ENCODE measurements at regions not wholly inside any gene's neighbourhood (a gene's known extent, or its start where the extent isn't known, plus 50 kb on each side); places are given as distances from the start of the nearest gene placed in this dataset.

DNA sequence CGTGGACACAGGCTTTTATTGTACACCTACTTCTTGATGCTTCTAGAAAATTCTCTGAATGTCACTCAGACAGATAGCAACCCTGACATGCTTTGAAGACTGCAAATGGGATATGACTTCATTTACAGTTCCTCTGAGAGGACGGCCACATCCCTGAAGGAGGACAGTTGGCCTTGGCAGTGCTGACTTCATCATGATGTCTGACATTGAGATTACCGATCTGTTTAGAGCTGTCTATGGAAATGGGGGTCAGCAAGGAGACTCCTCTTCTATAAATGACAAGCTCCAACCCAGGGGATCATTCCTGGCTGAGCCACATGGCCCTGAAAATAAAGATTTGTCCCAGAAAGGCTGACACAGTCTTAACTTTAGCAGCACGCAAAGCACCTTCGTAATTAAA lies 75.8 kb downstream of the NUDT12 start:
- TF ChIP-seq, protein P1, sequence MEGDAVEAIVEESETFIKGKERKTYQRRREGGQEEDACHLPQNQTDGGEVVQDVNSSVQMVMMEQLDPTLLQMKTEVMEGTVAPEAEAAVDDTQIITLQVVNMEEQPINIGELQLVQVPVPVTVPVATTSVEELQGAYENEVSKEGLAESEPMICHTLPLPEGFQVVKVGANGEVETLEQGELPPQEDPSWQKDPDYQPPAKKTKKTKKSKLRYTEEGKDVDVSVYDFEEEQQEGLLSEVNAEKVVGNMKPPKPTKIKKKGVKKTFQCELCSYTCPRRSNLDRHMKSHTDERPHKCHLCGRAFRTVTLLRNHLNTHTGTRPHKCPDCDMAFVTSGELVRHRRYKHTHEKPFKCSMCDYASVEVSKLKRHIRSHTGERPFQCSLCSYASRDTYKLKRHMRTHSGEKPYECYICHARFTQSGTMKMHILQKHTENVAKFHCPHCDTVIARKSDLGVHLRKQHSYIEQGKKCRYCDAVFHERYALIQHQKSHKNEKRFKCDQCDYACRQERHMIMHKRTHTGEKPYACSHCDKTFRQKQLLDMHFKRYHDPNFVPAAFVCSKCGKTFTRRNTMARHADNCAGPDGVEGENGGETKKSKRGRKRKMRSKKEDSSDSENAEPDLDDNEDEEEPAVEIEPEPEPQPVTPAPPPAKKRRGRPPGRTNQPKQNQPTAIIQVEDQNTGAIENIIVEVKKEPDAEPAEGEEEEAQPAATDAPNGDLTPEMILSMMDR (conservative IDR thresholded peaks at IDR 0.05) = no peak
- no peak overlapping the region for H3K27ac ChIP-seq

GRCh38 chr5:103480246-103480645 lies 82.3 kb downstream of the NUDT12 start:
- TF ChIP-seq, protein P1 (conservative IDR thresholded peaks at IDR 0.05) = no peak
- H3K27ac ChIP-seq = no peak overlapping the region

DNA sequence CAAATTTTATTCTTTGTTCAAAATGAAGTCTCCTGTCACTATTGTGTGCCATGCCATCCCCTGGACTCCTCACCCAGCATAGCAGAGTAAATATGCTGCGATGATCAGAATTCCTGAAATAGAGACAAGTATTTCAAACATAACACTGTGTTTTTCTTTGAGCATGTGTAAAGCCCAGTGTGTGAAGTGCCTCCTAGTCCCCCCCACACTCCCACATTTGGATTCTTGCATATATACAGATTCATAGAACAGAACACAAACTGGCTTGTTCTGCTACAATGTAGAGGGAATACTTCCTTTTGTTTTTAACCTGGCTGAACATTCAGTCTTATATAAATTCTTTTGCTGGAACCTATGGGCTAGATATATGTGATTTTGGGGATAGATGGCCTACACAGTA lies 84.9 kb downstream of the NUDT12 start:
- TF ChIP-seq, protein P1 (conservative IDR thresholded peaks at IDR 0.05) = no peak

GRCh38 chr5:103476811-103477210 lies 85.8 kb downstream of the NUDT12 start:
- TF ChIP-seq, protein P1 (conservative IDR thresholded peaks at IDR 0.05) = no peak
- no peak overlapping the region for H3K27ac ChIP-seq

More for the DNA sequence above, 84.9 kb downstream of the NUDT12 start:
- no peak overlapping the region for H3K27ac ChIP-seq

DNA sequence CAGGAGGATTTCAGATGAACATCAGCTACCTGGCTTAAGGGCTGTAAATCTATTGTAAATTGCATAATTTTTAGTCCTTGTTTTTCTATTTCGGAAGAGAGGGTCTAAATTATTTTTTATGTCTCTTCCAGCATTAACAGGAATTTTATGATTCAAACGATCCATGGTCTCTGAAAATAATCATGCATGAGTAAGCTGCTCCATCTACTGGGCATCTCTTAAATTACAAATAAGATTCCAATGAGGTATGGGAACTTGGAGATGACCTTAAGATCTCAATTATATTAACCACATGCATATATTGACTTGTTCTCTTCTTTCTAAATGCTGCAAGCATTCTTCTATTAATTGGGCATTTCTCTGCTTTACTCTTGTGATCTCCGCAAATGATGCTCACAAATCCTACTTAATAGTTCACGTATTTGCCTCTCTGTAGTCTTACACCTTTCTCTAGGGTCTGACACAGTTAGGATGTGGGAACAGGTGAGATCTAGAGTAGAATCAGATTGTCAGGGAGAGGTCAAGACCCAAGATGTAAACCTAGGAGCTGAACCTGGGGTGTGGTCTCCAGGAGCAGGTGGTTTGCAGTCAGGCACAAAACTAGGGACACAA lies 86.9 kb downstream of the NUDT12 start:
- TF ChIP-seq, protein P1 (conservative IDR thresholded peaks at IDR 0.05) = peak; percentile 75
- peak overlapping the region; percentile 7; the same call in 1 of the 2 replicates for H3K27ac ChIP-seq

DNA sequence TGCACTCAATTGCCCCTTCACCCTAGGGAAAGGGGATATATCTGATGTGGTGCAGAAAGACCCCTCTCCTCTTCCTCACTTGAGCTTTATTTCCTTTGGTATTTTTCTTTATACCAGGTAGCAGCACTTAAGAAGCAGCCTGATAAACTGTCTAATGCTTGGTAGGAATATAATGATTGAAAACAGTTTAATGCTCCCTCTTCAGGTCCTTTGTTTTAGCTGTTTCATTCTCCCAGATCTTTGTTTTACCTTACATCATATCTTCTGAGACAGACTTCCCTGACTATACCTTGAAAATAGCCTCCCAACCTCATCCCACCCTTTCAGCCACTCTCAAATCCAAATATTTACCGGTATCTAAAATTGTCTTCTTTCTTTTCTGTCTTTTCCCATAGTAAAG lies 87.9 kb downstream of the NUDT12 start:
- TF ChIP-seq, protein P1 (conservative IDR thresholded peaks at IDR 0.05) = peak; percentile 36
- peak overlapping the region; percentile 7; the same call in 1 of the 2 replicates for H3K27ac ChIP-seq

GRCh38 chr5:103473725-103474124 lies 88.9 kb downstream of the NUDT12 start:
- no peak overlapping the region for H3K27ac ChIP-seq
- TF ChIP-seq, protein P1 (conservative IDR thresholded peaks at IDR 0.05) = no peak
